Testis (tissue), 2 donors: ENCODE measurements at regions not wholly inside any gene's neighbourhood (a gene's known extent, or its start where the extent isn't known, plus 50 kb on each side); places are given as distances from the start of the nearest gene placed in this dataset.
A peak's percentile ranks its signal among the peaks of the same experiment; 100 is the strongest.

ENCODE experiments used
- DNase-seq: peaks from one replicate; pipeline ENCODE4 v3.0.0-alpha.2; 2019
- H3K27ac ChIP-seq, 2 donors: fragments of 200-600 bp; sonication (generic); one replicate each; pipeline ENCODE4 v1.5.1; 2019
- H3K27me3 ChIP-seq: fragments of 200-600 bp; sonication (generic); one replicate; pipeline ENCODE4 v1.5.1; 2019
- H3K36me3 ChIP-seq: fragments of 200-600 bp; sonication (generic); one replicate; pipeline ENCODE4 v1.5.1; 2017; ENCODE audit warnings: low read depth; ENCODE audit errors: missing control alignments
- H3K4me1 ChIP-seq: fragments of 200-600 bp; sonication (generic); one replicate; pipeline ENCODE4 v1.5.1; 2019
- H3K4me3 ChIP-seq, 2 donors: fragments of 200-600 bp; sonication (generic); one replicate each; pipeline ENCODE4 v1.5.1; 2017 to 2019
- H3K9me3 ChIP-seq: fragments of 200-600 bp; sonication (generic); one replicate; pipeline ENCODE4 v1.5.1; 2017
- CTCF ChIP-seq, 3 experiments: fragments of 450-650 bp in 2 of 3; fragments of 200-600 bp in 1 of 3; sonication (generic) in 1 of 3; IDR thresholded peaks; one replicate each; pipeline ENCODE4 v1.5.1; 2016 to 2019; ENCODE audit warnings: antibody characterized with exemption in 3 of 3, mild to moderate bottlenecking in 2 of 3, moderate library complexity in 1 of 3
- POLR2A ChIP-seq: fragments of 450-650 bp; IDR thresholded peaks from one replicate; pipeline ENCODE4 v1.6.1; 2017; ENCODE audit warnings: antibody characterized with exemption, mild to moderate bottlenecking, moderate library complexity
- WGBS, 2 donors: methylation state at CpG; one replicate each; pipeline ENCODE4 v1.1.5; 2018; 5-methylcytosine and 5-hydroxymethylcytosine counted together
- intact Hi-C: fragments of 100-400 bp; cut with DNase I; formaldehyde crosslinking; loops from one replicate; pipeline ENCODE4 v1.15.1; 2023; ENCODE audit warnings: low total_unique reads

- Histone ChIP-seq H3K27ac (no peak overlapping the region), H3K27me3 (no peaks in the 10 kb centered on the region), H3K36me3 (no peaks in the 10 kb centered on the region), H3K9me3 (no peaks in the 10 kb centered on the region), H3K4me3 (peak overlapping the region in 1 of 2 donors; percentile 11), H3K4me1 (no peaks in the 10 kb centered on the region)
- TF ChIP-seq POLR2A = no peak
- TF ChIP-seq CTCF (IDR thresholded peaks at IDR 0.05) = no peak
- 56 to 76% methylated on average over 14 to 26 of the region's 27 CpGs for WGBS, 2 donors
- DNase-seq = no peak
- intact Hi-C loops = no loop called here
Observed at GRCh38 chr13:84831666-84832657, 949.7 kb upstream of the SLITRK1 start.

DNA sequence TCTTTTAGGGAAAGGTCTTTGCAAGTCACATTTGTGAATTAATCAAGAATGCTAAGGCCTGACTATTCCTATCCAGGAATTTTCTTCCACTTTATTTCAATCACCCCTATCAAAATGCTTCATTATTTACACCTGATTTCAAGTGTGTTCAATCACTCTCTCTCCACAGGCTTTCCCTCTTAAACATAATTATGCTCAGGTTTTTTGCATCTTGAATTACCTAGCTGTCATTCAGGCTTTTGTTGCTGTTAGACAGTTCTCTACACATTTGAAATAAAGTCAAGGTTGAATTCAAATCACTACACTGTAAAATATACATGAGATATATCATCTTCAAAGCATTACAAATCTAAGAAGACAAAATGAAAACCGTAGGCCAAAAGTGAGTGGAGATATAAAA, 941.3 kb upstream of the SLITRK1 start:
- Histone ChIP-seq H3K27me3 (no peaks in the 10 kb centered on the region), H3K4me3 (no peak overlapping the region), H3K36me3 (no peaks in the 10 kb centered on the region), H3K27ac (no peak overlapping the region), H3K4me1 (no peaks in the 10 kb centered on the region), H3K9me3 (no peaks in the 10 kb centered on the region)
- DNase-seq = no peak
- TF ChIP-seq CTCF (IDR thresholded peaks at IDR 0.05) (no peak), POLR2A (no peak)
- WGBS, 2 donors = 64% methylated on average over 1 of the region's 1 CpG
- intact Hi-C loops = no loop called here

GRCh38 chr13:84821261-84821660, 939.0 kb upstream of the SLITRK1 start:
- H3K27ac ChIP-seq = no peak overlapping the region
- H3K9me3 ChIP-seq = no peaks in the 10 kb centered on the region
- H3K27me3 ChIP-seq = no peaks in the 10 kb centered on the region
- intact Hi-C loops = no loop called here
- WGBS, 2 donors = 46 to 62% methylated on average over 3 of the region's 3 CpGs
- no peak for DNase-seq
- TF ChIP-seq POLR2A (no peak), CTCF (IDR thresholded peaks at IDR 0.05) (no peak)
- H3K4me3 ChIP-seq = no peak overlapping the region
- no peaks in the 10 kb centered on the region for H3K36me3 ChIP-seq
- no peaks in the 10 kb centered on the region for H3K4me1 ChIP-seq

GRCh38 chr13:84816567-84817105, 934.4 kb upstream of the SLITRK1 start:
- WGBS, 2 donors = 57 to 58% methylated on average over 4 of the region's 4 CpGs
- no peak for DNase-seq
- H3K4me3 ChIP-seq = no peak overlapping the region
- H3K27me3 ChIP-seq = no peaks in the 10 kb centered on the region
- intact Hi-C loops = no loop called here
- TF ChIP-seq CTCF (IDR thresholded peaks at IDR 0.05) (no peak), POLR2A (no peak)
- no peak overlapping the region for H3K27ac ChIP-seq
- no peaks in the 10 kb centered on the region for H3K9me3 ChIP-seq
- H3K4me1 ChIP-seq = no peaks in the 10 kb centered on the region
- no peaks in the 10 kb centered on the region for H3K36me3 ChIP-seq
